Esophagus squamous epithelium (tissue), 4 donors: ENCODE measurements at regions not wholly inside any gene's neighbourhood (a gene's known extent, or its start where the extent isn't known, plus 50 kb on each side); places are given as distances from the start of the nearest gene placed in this dataset.
"Not testable (repeated sequence)": the region's sequence is repeated elsewhere in the genome, so short reads cannot be mapped to it uniquely, and the experiment has no call there.

ENCODE experiments used
- CTCF ChIP-seq, 6 experiments: fragments of 450-650 bp in 4 of 6; fragments of 200-600 bp in 2 of 6; sonication (generic) in 2 of 6; IDR thresholded peaks; one replicate each; pipeline ENCODE4 v1.5.1; 2016 to 2019; ENCODE audit warnings: antibody characterized with exemption in 6 of 6, mild to moderate bottlenecking in 4 of 6, moderate library complexity in 4 of 6
- POLR2A ChIP-seq, 4 donors: fragments of 450-650 bp; IDR thresholded peaks; one replicate each; pipeline ENCODE4 v1.6.1; 2017; ENCODE audit warnings: antibody characterized with exemption in 4 of 4, mild to moderate bottlenecking in 4 of 4, moderate library complexity in 3 of 4

GRCh38 chr16:33979613-33980012 lies 520.2 kb downstream of the TP53TG3F start:
- not testable (repeated sequence) for TF ChIP-seq CTCF, POLR2A (IDR thresholded peaks at IDR 0.05)
